ENCODE measurements at regions not wholly inside any gene's neighbourhood (a gene's known extent, or its start where the extent isn't known, plus 50 kb on each side); places are given as distances from the start of the nearest gene placed in this dataset.

- Histone ChIP-seq H3K27me3 (ENCODE audit: control insufficient read depth, insufficient read depth, low read length) (no peaks in the 10 kb centered on the region), H3K4me1 (ENCODE audit: control insufficient read depth, insufficient read depth, low read length) (no peaks in the 10 kb centered on the region), H3K4me3 (ENCODE audit: low read depth, low read length) (no peak overlapping the region), H3K9me3 (ENCODE audit: control insufficient read depth, insufficient read depth, low read length) (no peaks in the 10 kb centered on the region), H3K36me3 (ENCODE audit: control insufficient read depth, insufficient read depth, low read length) (no peaks in the 10 kb centered on the region), H3K27ac (ENCODE audit: low read depth, low read length) (no peak overlapping the region)
- no peak for DNase-seq (ENCODE audit: low read depth in 4 of 6, low spot score in 6 of 6)
- WGBS (ENCODE audit: insufficient coverage), result no CpG with 5 or more reads among the region's 4 CpGs
Observed at GRCh38 chr4:178349601-178350000, 907.4 kb upstream of the AGA start.

GRCh38 chr4:178351185-178351584 lies 908.9 kb upstream of the AGA start:
- no peak overlapping the region for H3K27ac ChIP-seq (ENCODE audit: low read depth, low read length)
- DNase-seq (ENCODE audit: low read depth in 4 of 6, low spot score in 6 of 6), result no peak
- H3K4me3 ChIP-seq (ENCODE audit: low read depth, low read length), result no peak overlapping the region
- H3K4me1 ChIP-seq (ENCODE audit: control insufficient read depth, insufficient read depth, low read length), result no peaks in the 10 kb centered on the region
- H3K9me3 ChIP-seq (ENCODE audit: control insufficient read depth, insufficient read depth, low read length), result no peaks in the 10 kb centered on the region
- no peaks in the 10 kb centered on the region for H3K27me3 ChIP-seq (ENCODE audit: control insufficient read depth, insufficient read depth, low read length)
- H3K36me3 ChIP-seq (ENCODE audit: control insufficient read depth, insufficient read depth, low read length), result no peaks in the 10 kb centered on the region

GRCh38 chr4:178356725-178357124 lies 914.5 kb upstream of the AGA start:
- no CpG with 5 or more reads among the region's 2 CpGs for WGBS (ENCODE audit: insufficient coverage)
- no peaks in the 10 kb centered on the region for H3K4me1 ChIP-seq (ENCODE audit: control insufficient read depth, insufficient read depth, low read length)
- H3K27ac ChIP-seq (ENCODE audit: low read depth, low read length), result no peak overlapping the region
- H3K27me3 ChIP-seq (ENCODE audit: control insufficient read depth, insufficient read depth, low read length), result no peaks in the 10 kb centered on the region
- DNase-seq (ENCODE audit: low read depth in 4 of 6, low spot score in 6 of 6), result no peak
- H3K4me3 ChIP-seq (ENCODE audit: low read depth, low read length), result no peak overlapping the region
- no peaks in the 10 kb centered on the region for H3K9me3 ChIP-seq (ENCODE audit: control insufficient read depth, insufficient read depth, low read length)
- H3K36me3 ChIP-seq (ENCODE audit: control insufficient read depth, insufficient read depth, low read length), result no peaks in the 10 kb centered on the region

GRCh38 chr4:178385481-178385880 lies 943.2 kb upstream of the AGA start:
- Histone ChIP-seq H3K4me1 (ENCODE audit: control insufficient read depth, insufficient read depth, low read length) (no peaks in the 10 kb centered on the region), H3K27ac (ENCODE audit: low read depth, low read length) (no peak overlapping the region), H3K9me3 (ENCODE audit: control insufficient read depth, insufficient read depth, low read length) (no peaks in the 10 kb centered on the region), H3K27me3 (ENCODE audit: control insufficient read depth, insufficient read depth, low read length) (no peaks in the 10 kb centered on the region), H3K36me3 (ENCODE audit: control insufficient read depth, insufficient read depth, low read length) (no peaks in the 10 kb centered on the region), H3K4me3 (ENCODE audit: low read depth, low read length) (no peak overlapping the region)
- WGBS (ENCODE audit: insufficient coverage), result 80% methylated on average over 1 of the region's 2 CpGs
- no peak for DNase-seq (ENCODE audit: low read depth in 4 of 6, low spot score in 6 of 6)

- no peak overlapping the region for H3K27ac ChIP-seq (ENCODE audit: low read depth, low read length)
- WGBS (ENCODE audit: insufficient coverage), result no CpG with 5 or more reads among the region's 2 CpGs
- no peaks in the 10 kb centered on the region for H3K36me3 ChIP-seq (ENCODE audit: control insufficient read depth, insufficient read depth, low read length)
- no peaks in the 10 kb centered on the region for H3K9me3 ChIP-seq (ENCODE audit: control insufficient read depth, insufficient read depth, low read length)
- no peak for DNase-seq (ENCODE audit: low read depth in 4 of 6, low spot score in 6 of 6)
- H3K4me3 ChIP-seq (ENCODE audit: low read depth, low read length), result no peak overlapping the region
- H3K4me1 ChIP-seq (ENCODE audit: control insufficient read depth, insufficient read depth, low read length), result no peaks in the 10 kb centered on the region
- H3K27me3 ChIP-seq (ENCODE audit: control insufficient read depth, insufficient read depth, low read length), result no peaks in the 10 kb centered on the region
Observed at GRCh38 chr4:178387756-178388155, 945.5 kb upstream of the AGA start.

GRCh38 chr4:178395798-178396197 lies 953.6 kb upstream of the AGA start:
- no peak for DNase-seq (ENCODE audit: low read depth in 4 of 6, low spot score in 6 of 6)
- WGBS (ENCODE audit: insufficient coverage), result no CpG with 5 or more reads among the region's 1 CpG
- H3K4me1 ChIP-seq (ENCODE audit: control insufficient read depth, insufficient read depth, low read length), result no peaks in the 10 kb centered on the region

GRCh38 chr4:178412455-178412854 lies 970.2 kb upstream of the AGA start:
- DNase-seq (ENCODE audit: low read depth in 4 of 6, low spot score in 6 of 6), result no peak
- Histone ChIP-seq H3K4me3 (ENCODE audit: low read depth, low read length) (no peak overlapping the region), H3K4me1 (ENCODE audit: control insufficient read depth, insufficient read depth, low read length) (no peaks in the 10 kb centered on the region), H3K9me3 (ENCODE audit: control insufficient read depth, insufficient read depth, low read length) (no peaks in the 10 kb centered on the region), H3K27ac (ENCODE audit: low read depth, low read length) (no peak overlapping the region), H3K27me3 (ENCODE audit: control insufficient read depth, insufficient read depth, low read length) (no peaks in the 10 kb centered on the region), H3K36me3 (ENCODE audit: control insufficient read depth, insufficient read depth, low read length) (no peaks in the 10 kb centered on the region)
- WGBS (ENCODE audit: insufficient coverage), result no CpG with 5 or more reads among the region's 1 CpG

More at GRCh38 chr4:178395798-178396197, 953.6 kb upstream of the AGA start:
- Histone ChIP-seq H3K27me3 (ENCODE audit: control insufficient read depth, insufficient read depth, low read length) (no peaks in the 10 kb centered on the region), H3K9me3 (ENCODE audit: control insufficient read depth, insufficient read depth, low read length) (no peaks in the 10 kb centered on the region), H3K27ac (ENCODE audit: low read depth, low read length) (no peak overlapping the region), H3K36me3 (ENCODE audit: control insufficient read depth, insufficient read depth, low read length) (no peaks in the 10 kb centered on the region), H3K4me3 (ENCODE audit: low read depth, low read length) (no peak overlapping the region)

- Histone ChIP-seq H3K27ac (ENCODE audit: low read depth, low read length) (no peak overlapping the region), H3K36me3 (ENCODE audit: control insufficient read depth, insufficient read depth, low read length) (no peaks in the 10 kb centered on the region), H3K4me1 (ENCODE audit: control insufficient read depth, insufficient read depth, low read length) (no peaks in the 10 kb centered on the region), H3K9me3 (ENCODE audit: control insufficient read depth, insufficient read depth, low read length) (no peaks in the 10 kb centered on the region), H3K4me3 (ENCODE audit: low read depth, low read length) (no peak overlapping the region), H3K27me3 (ENCODE audit: control insufficient read depth, insufficient read depth, low read length) (no peaks in the 10 kb centered on the region)
- WGBS (ENCODE audit: insufficient coverage), result no CpG with 5 or more reads among the region's 4 CpGs
- no peak for DNase-seq (ENCODE audit: low read depth in 4 of 6, low spot score in 6 of 6)
Observed at GRCh38 chr4:178414042-178414441, 971.8 kb upstream of the AGA start.

GRCh38 chr4:178414881-178415446 lies 972.7 kb upstream of the AGA start:
- H3K27me3 ChIP-seq (ENCODE audit: control insufficient read depth, insufficient read depth, low read length), result no peaks in the 10 kb centered on the region

GRCh38 chr4:178415925-178416324 lies 973.7 kb upstream of the AGA start:
- Histone ChIP-seq H3K27me3 (ENCODE audit: control insufficient read depth, insufficient read depth, low read length) (no peaks in the 10 kb centered on the region), H3K4me3 (ENCODE audit: low read depth, low read length) (no peak overlapping the region), H3K27ac (ENCODE audit: low read depth, low read length) (no peak overlapping the region), H3K36me3 (ENCODE audit: control insufficient read depth, insufficient read depth, low read length) (no peaks in the 10 kb centered on the region), H3K4me1 (ENCODE audit: control insufficient read depth, insufficient read depth, low read length) (no peaks in the 10 kb centered on the region), H3K9me3 (ENCODE audit: control insufficient read depth, insufficient read depth, low read length) (no peaks in the 10 kb centered on the region)
- WGBS (ENCODE audit: insufficient coverage), result 97% methylated on average over 14 of the region's 14 CpGs
- no peak for DNase-seq (ENCODE audit: low read depth in 4 of 6, low spot score in 6 of 6)

More at GRCh38 chr4:178414881-178415446, 972.7 kb upstream of the AGA start:
- H3K4me3 ChIP-seq (ENCODE audit: low read depth, low read length), result no peak overlapping the region
- DNase-seq (ENCODE audit: low read depth in 4 of 6, low spot score in 6 of 6), result no peak
- no peaks in the 10 kb centered on the region for H3K36me3 ChIP-seq (ENCODE audit: control insufficient read depth, insufficient read depth, low read length)
- no peak overlapping the region for H3K27ac ChIP-seq (ENCODE audit: low read depth, low read length)
- no peaks in the 10 kb centered on the region for H3K4me1 ChIP-seq (ENCODE audit: control insufficient read depth, insufficient read depth, low read length)
- 99% methylated on average over 18 of the region's 18 CpGs for WGBS (ENCODE audit: insufficient coverage)
- no peaks in the 10 kb centered on the region for H3K9me3 ChIP-seq (ENCODE audit: control insufficient read depth, insufficient read depth, low read length)

All from spinal cord (tissue), 9 donors.